ENCODE measurements at regions not wholly inside any gene's neighbourhood (a gene's known extent, or its start where the extent isn't known, plus 50 kb on each side); places are given as distances from the start of the nearest gene placed in this dataset.

GRCh38 chr16:82344157-82344556, 174.1 kb upstream of the MPHOSPH6 start:
- no peak for TF ChIP-seq EZH2 (IDR thresholded peaks at IDR 0.05; ENCODE audit: low read depth)
- TF ChIP-seq, protein P1, sequence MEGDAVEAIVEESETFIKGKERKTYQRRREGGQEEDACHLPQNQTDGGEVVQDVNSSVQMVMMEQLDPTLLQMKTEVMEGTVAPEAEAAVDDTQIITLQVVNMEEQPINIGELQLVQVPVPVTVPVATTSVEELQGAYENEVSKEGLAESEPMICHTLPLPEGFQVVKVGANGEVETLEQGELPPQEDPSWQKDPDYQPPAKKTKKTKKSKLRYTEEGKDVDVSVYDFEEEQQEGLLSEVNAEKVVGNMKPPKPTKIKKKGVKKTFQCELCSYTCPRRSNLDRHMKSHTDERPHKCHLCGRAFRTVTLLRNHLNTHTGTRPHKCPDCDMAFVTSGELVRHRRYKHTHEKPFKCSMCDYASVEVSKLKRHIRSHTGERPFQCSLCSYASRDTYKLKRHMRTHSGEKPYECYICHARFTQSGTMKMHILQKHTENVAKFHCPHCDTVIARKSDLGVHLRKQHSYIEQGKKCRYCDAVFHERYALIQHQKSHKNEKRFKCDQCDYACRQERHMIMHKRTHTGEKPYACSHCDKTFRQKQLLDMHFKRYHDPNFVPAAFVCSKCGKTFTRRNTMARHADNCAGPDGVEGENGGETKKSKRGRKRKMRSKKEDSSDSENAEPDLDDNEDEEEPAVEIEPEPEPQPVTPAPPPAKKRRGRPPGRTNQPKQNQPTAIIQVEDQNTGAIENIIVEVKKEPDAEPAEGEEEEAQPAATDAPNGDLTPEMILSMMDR (conservative IDR thresholded peaks at IDR 0.05): peak; percentile 28; the same call in 1 of the 2 replicates

Measured in PC-9 (cell line).